ENCODE measurements at regions not wholly inside any gene's neighbourhood (a gene's known extent, or its start where the extent isn't known, plus 50 kb on each side); places are given as distances from the start of the nearest gene placed in this dataset.

DNA sequence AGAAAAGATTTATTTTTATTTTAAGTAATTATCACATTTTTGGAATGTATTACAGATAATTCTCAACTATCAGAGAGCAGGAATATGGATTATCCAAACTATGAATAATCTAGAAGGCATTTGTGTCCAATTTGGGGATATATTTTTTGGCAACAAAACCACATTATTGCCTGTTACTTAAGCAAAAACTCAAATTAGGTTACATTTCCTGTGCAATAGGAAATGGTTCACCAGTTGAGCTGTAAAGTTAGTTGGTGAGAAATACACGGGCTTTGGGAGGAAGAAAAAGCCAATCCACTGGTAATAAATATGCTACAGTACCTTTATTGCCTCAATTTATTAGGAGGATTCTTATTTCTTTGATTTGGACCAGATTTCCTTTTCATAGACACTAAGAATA lies 1075.2 kb downstream of the PCDH9 start:
- no peak for ATAC-seq
- POLR2A ChIA-PET, result no interaction called here

More for the DNA sequence above, 1075.2 kb downstream of the PCDH9 start:
- Histone ChIP-seq H3K9me3 (ENCODE audit: control insufficient read depth in 1 of 2, insufficient read depth in 1 of 2, low read depth in 1 of 2, low read length in 2 of 2) (no peaks in the 10 kb centered on the region), H3K27ac (ENCODE audit: low read depth, low read length) (no peak overlapping the region), H4K20me1 (ENCODE audit: insufficient read depth) (no peaks in the 10 kb centered on the region), H3K36me3 (ENCODE audit: control insufficient read depth in 1 of 2, insufficient read depth in 2 of 2, low read length in 2 of 2) (no peaks in the 10 kb centered on the region), H3K9ac (ENCODE audit: low read length) (no peak overlapping the region), H3K27me3 (ENCODE audit: insufficient read depth, low read length) (no peaks in the 10 kb centered on the region), H3K4me2 (ENCODE audit: low read length) (no peak overlapping the region), H3K79me2 (ENCODE audit: insufficient read depth, low read length) (no peaks in the 10 kb centered on the region), H3K4me1 (ENCODE audit: control insufficient read depth in 1 of 2, insufficient read depth in 2 of 2, low read length in 2 of 2) (no peaks in the 10 kb centered on the region), H3K9me2 (ENCODE audit: insufficient read depth) (no peaks in the 10 kb centered on the region), H3K4me3 (replicated peaks in 1 of 2; ENCODE audit: low read depth in 1 of 2, low read length in 2 of 2) (no peak overlapping the region), H2AFZ (ENCODE audit: low read depth, low read length, poor library complexity, severe bottlenecking) (no peak overlapping the region)
- TF ChIP-seq SP1 (IDR thresholded peaks at IDR 0.05; ENCODE audit: low read depth), result no peak
- no peak for TF ChIP-seq EZH2phosphoT487 (IDR thresholded peaks at IDR 0.05; ENCODE audit: borderline replicate concordance)
- TF ChIP-seq JUND (IDR thresholded peaks at IDR 0.05), result no peak
- no peak for TF ChIP-seq POLR2A (IDR thresholded peaks at IDR 0.05; ENCODE audit: borderline replicate concordance, extremely low read depth, insufficient read depth, insufficient read length)
- TF ChIP-seq ZFX (IDR thresholded peaks at IDR 0.05), result no peak
- no peak for TF ChIP-seq SIN3A (IDR thresholded peaks at IDR 0.05; ENCODE audit: low read depth)
- TF ChIP-seq, protein P1, sequence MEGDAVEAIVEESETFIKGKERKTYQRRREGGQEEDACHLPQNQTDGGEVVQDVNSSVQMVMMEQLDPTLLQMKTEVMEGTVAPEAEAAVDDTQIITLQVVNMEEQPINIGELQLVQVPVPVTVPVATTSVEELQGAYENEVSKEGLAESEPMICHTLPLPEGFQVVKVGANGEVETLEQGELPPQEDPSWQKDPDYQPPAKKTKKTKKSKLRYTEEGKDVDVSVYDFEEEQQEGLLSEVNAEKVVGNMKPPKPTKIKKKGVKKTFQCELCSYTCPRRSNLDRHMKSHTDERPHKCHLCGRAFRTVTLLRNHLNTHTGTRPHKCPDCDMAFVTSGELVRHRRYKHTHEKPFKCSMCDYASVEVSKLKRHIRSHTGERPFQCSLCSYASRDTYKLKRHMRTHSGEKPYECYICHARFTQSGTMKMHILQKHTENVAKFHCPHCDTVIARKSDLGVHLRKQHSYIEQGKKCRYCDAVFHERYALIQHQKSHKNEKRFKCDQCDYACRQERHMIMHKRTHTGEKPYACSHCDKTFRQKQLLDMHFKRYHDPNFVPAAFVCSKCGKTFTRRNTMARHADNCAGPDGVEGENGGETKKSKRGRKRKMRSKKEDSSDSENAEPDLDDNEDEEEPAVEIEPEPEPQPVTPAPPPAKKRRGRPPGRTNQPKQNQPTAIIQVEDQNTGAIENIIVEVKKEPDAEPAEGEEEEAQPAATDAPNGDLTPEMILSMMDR (IDR thresholded peaks at IDR 0.05 in 2 of 3, conservative IDR thresholded peaks at IDR 0.05 in 1 of 3; ENCODE audit: borderline replicate concordance in 1 of 3, insufficient read depth in 1 of 3, low read depth in 2 of 3, low read length in 2 of 3), result no peak
- TF ChIP-seq, protein P2, sequence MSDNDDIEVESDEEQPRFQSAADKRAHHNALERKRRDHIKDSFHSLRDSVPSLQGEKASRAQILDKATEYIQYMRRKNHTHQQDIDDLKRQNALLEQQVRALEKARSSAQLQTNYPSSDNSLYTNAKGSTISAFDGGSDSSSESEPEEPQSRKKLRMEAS (IDR thresholded peaks at IDR 0.05), result no peak
- TF ChIP-seq, protein P3, sequence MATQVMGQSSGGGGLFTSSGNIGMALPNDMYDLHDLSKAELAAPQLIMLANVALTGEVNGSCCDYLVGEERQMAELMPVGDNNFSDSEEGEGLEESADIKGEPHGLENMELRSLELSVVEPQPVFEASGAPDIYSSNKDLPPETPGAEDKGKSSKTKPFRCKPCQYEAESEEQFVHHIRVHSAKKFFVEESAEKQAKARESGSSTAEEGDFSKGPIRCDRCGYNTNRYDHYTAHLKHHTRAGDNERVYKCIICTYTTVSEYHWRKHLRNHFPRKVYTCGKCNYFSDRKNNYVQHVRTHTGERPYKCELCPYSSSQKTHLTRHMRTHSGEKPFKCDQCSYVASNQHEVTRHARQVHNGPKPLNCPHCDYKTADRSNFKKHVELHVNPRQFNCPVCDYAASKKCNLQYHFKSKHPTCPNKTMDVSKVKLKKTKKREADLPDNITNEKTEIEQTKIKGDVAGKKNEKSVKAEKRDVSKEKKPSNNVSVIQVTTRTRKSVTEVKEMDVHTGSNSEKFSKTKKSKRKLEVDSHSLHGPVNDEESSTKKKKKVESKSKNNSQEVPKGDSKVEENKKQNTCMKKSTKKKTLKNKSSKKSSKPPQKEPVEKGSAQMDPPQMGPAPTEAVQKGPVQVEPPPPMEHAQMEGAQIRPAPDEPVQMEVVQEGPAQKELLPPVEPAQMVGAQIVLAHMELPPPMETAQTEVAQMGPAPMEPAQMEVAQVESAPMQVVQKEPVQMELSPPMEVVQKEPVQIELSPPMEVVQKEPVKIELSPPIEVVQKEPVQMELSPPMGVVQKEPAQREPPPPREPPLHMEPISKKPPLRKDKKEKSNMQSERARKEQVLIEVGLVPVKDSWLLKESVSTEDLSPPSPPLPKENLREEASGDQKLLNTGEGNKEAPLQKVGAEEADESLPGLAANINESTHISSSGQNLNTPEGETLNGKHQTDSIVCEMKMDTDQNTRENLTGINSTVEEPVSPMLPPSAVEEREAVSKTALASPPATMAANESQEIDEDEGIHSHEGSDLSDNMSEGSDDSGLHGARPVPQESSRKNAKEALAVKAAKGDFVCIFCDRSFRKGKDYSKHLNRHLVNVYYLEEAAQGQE (IDR thresholded peaks at IDR 0.05; ENCODE audit: low read depth), result no peak
- intact Hi-C loops (cut with micrococcal nuclease), result no loop called here
- no peak for DNase-seq (ENCODE audit: low read depth, low spot score)
- RAD21 ChIA-PET (ENCODE audit: low non-redundant PET in 1 of 2, low total read pairs in 2 of 2, uncharacterized antibody in 2 of 2, unreplicated experiment in 2 of 2), result no interaction called here
- CTCF ChIA-PET, result no interaction called here
- BruUV-seq (replicated peaks), result no TSS peak

Data from HCT116 (cell line).